Skeletal muscle cell (primary cell): ENCODE measurements at regions not wholly inside any gene's neighbourhood (a gene's known extent, or its start where the extent isn't known, plus 50 kb on each side); places are given as distances from the start of the nearest gene placed in this dataset.
A peak's percentile ranks its signal among the peaks of the same experiment; 100 is the strongest.

Experiments used
- DNase-seq: peaks from one replicate; pipeline ENCODE4 v3.0.0-alpha.2; 2010; ENCODE audit warnings: low read depth
- H3K4me3 ChIP-seq: 2 replicates; pipeline ENCODE4 v1.5.1; 2011; ENCODE audit warnings: low read depth, mild to moderate bottlenecking, control low read depth, low read length, moderate library complexity

DNA sequence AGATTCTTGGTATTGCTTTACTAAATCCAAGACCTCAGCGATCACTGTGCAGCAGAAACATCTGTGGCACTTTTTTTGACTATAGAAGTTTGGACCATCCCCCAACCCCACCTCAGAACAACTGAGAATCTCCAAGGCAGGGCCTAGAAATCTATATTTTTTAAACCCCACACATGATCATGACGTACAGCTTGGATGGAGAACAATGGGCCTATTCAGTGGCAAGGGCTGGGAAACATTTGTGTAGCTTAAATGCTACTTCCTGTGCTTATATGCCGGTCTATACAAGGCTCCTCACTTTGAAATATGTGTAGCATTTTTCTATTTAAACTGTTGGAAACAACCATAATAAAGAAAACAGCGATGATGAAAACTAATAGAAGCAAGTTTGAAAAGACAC is 55.1 kb upstream of the SPRED1 start:
- DNase-seq, result no peak
- H3K4me3 ChIP-seq, result no peak overlapping the region

DNA sequence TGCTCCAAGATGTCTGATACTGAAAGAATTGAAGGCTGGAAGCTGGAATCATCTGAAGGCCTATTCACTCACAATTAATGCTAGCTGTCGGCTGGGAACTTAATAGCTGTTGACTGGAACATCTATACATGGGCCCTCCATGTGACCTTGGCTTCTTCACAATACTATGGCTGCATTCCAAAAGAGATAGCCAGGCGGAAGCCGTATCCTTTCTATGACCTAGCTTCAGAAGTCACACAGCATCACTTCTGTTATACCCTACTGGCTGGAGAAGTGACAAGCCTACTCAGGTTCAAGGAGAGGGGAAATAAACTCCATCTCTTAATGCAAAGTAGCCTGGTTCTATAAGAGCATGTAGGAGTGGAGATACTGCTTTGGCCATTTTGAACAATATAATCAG is 50.9 kb upstream of the SPRED1 start:
- H3K4me3 ChIP-seq, result no peak overlapping the region
- no peak for DNase-seq

DNA sequence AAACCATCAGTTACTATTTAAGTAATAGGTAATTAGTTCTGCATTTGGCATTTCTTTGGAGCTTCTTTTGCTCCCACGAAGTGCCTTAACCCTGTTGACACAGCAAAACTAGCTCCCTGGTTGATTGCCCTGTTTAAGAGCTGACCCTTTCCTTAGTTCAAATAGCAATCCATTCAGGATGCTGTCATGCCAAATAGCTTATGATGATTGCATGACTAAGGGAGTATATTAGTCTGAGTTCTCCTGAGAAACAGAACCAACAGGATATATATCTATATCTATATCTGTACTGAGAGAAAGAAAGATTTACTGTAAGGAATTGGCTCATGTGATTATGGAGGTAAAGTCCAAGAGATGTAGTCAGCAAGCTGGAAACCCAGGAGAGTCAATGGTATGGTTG is 50.3 kb upstream of the SPRED1 start:
- DNase-seq, result peak; percentile 14

More for the DNA sequence above, 50.3 kb upstream of the SPRED1 start:
- no peak overlapping the region for H3K4me3 ChIP-seq
